NCI-H2227 (cell line): ENCODE measurements at regions not wholly inside any gene's neighbourhood (a gene's known extent, or its start where the extent isn't known, plus 50 kb on each side); places are given as distances from the start of the nearest gene placed in this dataset.

ENCODE experiments used
- DNase-seq: peaks from one replicate; lab custom pipeline; 2025; ENCODE audit not compliant: unreplicated experiment; lab: John Stamatoyannopoulos, UW

- no peak for DNase-seq
Measured at GRCh38 chr2:22634167-22634566, 750.8 kb upstream of the KLHL29 start.

GRCh38 chr2:22656426-22656825, 728.6 kb upstream of the KLHL29 start:
- no peak for DNase-seq

- DNase-seq = no peak
Measured at GRCh38 chr2:22673529-22673928, 711.5 kb upstream of the KLHL29 start.

- DNase-seq = no peak
Measured at GRCh38 chr2:22683914-22684313, 701.1 kb upstream of the KLHL29 start.

- no peak for DNase-seq
Measured at GRCh38 chr2:22690096-22690495, 694.9 kb upstream of the KLHL29 start.

GRCh38 chr2:22691666-22692065, 693.3 kb upstream of the KLHL29 start:
- DNase-seq = no peak

GRCh38 chr2:22692746-22693145, 692.2 kb upstream of the KLHL29 start:
- no peak for DNase-seq

- DNase-seq = no peak
Measured at GRCh38 chr2:22694300-22694699, 690.7 kb upstream of the KLHL29 start.

- no peak for DNase-seq
Measured at GRCh38 chr2:22694856-22695255, 690.1 kb upstream of the KLHL29 start.

- DNase-seq = peak; percentile 76
Measured at GRCh38 chr2:22697054-22697788, 687.8 kb upstream of the KLHL29 start.

GRCh38 chr2:22701561-22702160, 683.3 kb upstream of the KLHL29 start:
- DNase-seq = no peak

GRCh38 chr2:22703286-22703920, 681.6 kb upstream of the KLHL29 start:
- DNase-seq = no peak

GRCh38 chr2:22719396-22719795, 665.6 kb upstream of the KLHL29 start:
- no peak for DNase-seq

- DNase-seq = no peak
Measured at GRCh38 chr2:22729466-22729865, 655.5 kb upstream of the KLHL29 start.

- DNase-seq = no peak
Measured at GRCh38 chr2:22734373-22735045, 650.5 kb upstream of the KLHL29 start.

- DNase-seq = no peak
Measured at GRCh38 chr2:22737144-22737543, 647.8 kb upstream of the KLHL29 start.

GRCh38 chr2:22741216-22741615, 643.8 kb upstream of the KLHL29 start:
- DNase-seq = no peak

GRCh38 chr2:22748909-22749308, 636.1 kb upstream of the KLHL29 start:
- DNase-seq = no peak

- peak; percentile 7 for DNase-seq
Measured at GRCh38 chr2:22753476-22753875, 631.5 kb upstream of the KLHL29 start.

- DNase-seq = no peak
Measured at GRCh38 chr2:22756276-22757043, 628.5 kb upstream of the KLHL29 start.

- no peak for DNase-seq
Measured at GRCh38 chr2:22769497-22769896, 615.5 kb upstream of the KLHL29 start.
